ENCODE measurements at regions not wholly inside any gene's neighbourhood (a gene's known extent, or its start where the extent isn't known, plus 50 kb on each side); places are given as distances from the start of the nearest gene placed in this dataset.

- no peak overlapping the region for H3K4me3 Mint-ChIP-seq
These were observed 83.6 kb upstream of the BNC2 start for GRCh38 chr9:16954040-16954439.

GRCh38 chr9:16951502-16951901 is 81.0 kb upstream of the BNC2 start:
- DNase-seq (ENCODE audit: low read depth, low spot score): no peak
- no peaks in the 10 kb centered on the region for H3K36me3 Mint-ChIP-seq (ENCODE audit: low read depth)
- no peaks in the 10 kb centered on the region for H3K27me3 Mint-ChIP-seq (ENCODE audit: low read depth)
- no peak overlapping the region for H3K4me3 Mint-ChIP-seq
- H3K27ac Mint-ChIP-seq (ENCODE audit: unreplicated experiment): no peak overlapping the region
- TF ChIP-seq CTCF (conservative IDR thresholded peaks at IDR 0.05): no peak
- H3K9me3 Mint-ChIP-seq: no peaks in the 10 kb centered on the region
- no peaks in the 10 kb centered on the region for H3K4me1 Mint-ChIP-seq

More at GRCh38 chr9:16954040-16954439, 83.6 kb upstream of the BNC2 start:
- H3K27ac Mint-ChIP-seq (ENCODE audit: unreplicated experiment): no peak overlapping the region
- no peak for DNase-seq (ENCODE audit: low read depth, low spot score)
- no peaks in the 10 kb centered on the region for H3K9me3 Mint-ChIP-seq
- no peaks in the 10 kb centered on the region for H3K36me3 Mint-ChIP-seq (ENCODE audit: low read depth)
- no peaks in the 10 kb centered on the region for H3K27me3 Mint-ChIP-seq (ENCODE audit: low read depth)
- TF ChIP-seq CTCF (conservative IDR thresholded peaks at IDR 0.05): no peak
- no peaks in the 10 kb centered on the region for H3K4me1 Mint-ChIP-seq

GRCh38 chr9:16950051-16950450 is 79.6 kb upstream of the BNC2 start:
- no peak for DNase-seq (ENCODE audit: low read depth, low spot score)
- Mint-ChIP-seq H3K36me3 (ENCODE audit: low read depth) (no peaks in the 10 kb centered on the region), H3K9me3 (no peaks in the 10 kb centered on the region), H3K27me3 (ENCODE audit: low read depth) (no peaks in the 10 kb centered on the region), H3K27ac (ENCODE audit: unreplicated experiment) (no peak overlapping the region), H3K4me3 (no peak overlapping the region), H3K4me1 (no peaks in the 10 kb centered on the region)
- no peak for TF ChIP-seq CTCF (conservative IDR thresholded peaks at IDR 0.05)

- H3K9me3 Mint-ChIP-seq: peaks cover 4% of the 10 kb centered on the region
- no peaks in the 10 kb centered on the region for H3K27me3 Mint-ChIP-seq (ENCODE audit: low read depth)
These were observed 60.1 kb upstream of the BNC2 start for GRCh38 chr9:16930578-16930977.

GRCh38 chr9:16928179-16928945 is 57.9 kb upstream of the BNC2 start:
- no peaks in the 10 kb centered on the region for H3K27me3 Mint-ChIP-seq (ENCODE audit: low read depth)

More at GRCh38 chr9:16930578-16930977, 60.1 kb upstream of the BNC2 start:
- no peak for TF ChIP-seq CTCF (conservative IDR thresholded peaks at IDR 0.05)
- Mint-ChIP-seq H3K4me1 (no peaks in the 10 kb centered on the region), H3K36me3 (ENCODE audit: low read depth) (peaks cover 4% of the 10 kb centered on the region), H3K27ac (ENCODE audit: unreplicated experiment) (no peak overlapping the region), H3K4me3 (no peak overlapping the region)
- no peak for DNase-seq (ENCODE audit: low read depth, low spot score)

More at GRCh38 chr9:16928179-16928945, 57.9 kb upstream of the BNC2 start:
- Mint-ChIP-seq H3K27ac (ENCODE audit: unreplicated experiment) (no peak overlapping the region), H3K9me3 (peaks cover 4% of the 10 kb centered on the region), H3K4me3 (no peak overlapping the region), H3K36me3 (ENCODE audit: low read depth) (peaks cover 2% of the 10 kb centered on the region), H3K4me1 (no peaks in the 10 kb centered on the region)
- no peak for DNase-seq (ENCODE audit: low read depth, low spot score)
- no peak for TF ChIP-seq CTCF (conservative IDR thresholded peaks at IDR 0.05)

Measured in neural crest cell (in vitro differentiated cells).